LNCAP (cell line): ENCODE measurements at regions not wholly inside any gene's neighbourhood (a gene's known extent, or its start where the extent isn't known, plus 50 kb on each side); places are given as distances from the start of the nearest gene placed in this dataset.

Experiments used
- TF ChIP-seq, protein P1 (sequence below): fragments of 450-650 bp; IDR thresholded peaks from 2 replicates; pipeline ENCODE4 v1.5.1; 2017; ENCODE audit warnings: mild to moderate bottlenecking

DNA sequence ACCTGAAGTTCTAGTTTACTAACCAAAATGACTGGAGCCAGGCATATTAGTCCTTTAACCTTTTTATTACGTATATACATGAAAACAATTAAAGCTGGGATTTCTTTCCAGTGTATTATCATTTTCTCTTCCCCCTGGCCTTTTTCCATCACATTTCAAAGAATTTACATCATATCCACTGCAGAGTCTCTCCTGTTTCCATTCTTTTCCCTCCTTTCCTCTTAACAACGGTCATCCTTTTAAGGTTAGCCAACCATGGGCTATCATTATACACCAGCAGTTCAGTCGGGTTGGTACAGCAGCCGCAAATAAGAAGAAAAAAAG is 104.6 kb downstream of the TFAP2A start:
- TF ChIP-seq, protein P1, sequence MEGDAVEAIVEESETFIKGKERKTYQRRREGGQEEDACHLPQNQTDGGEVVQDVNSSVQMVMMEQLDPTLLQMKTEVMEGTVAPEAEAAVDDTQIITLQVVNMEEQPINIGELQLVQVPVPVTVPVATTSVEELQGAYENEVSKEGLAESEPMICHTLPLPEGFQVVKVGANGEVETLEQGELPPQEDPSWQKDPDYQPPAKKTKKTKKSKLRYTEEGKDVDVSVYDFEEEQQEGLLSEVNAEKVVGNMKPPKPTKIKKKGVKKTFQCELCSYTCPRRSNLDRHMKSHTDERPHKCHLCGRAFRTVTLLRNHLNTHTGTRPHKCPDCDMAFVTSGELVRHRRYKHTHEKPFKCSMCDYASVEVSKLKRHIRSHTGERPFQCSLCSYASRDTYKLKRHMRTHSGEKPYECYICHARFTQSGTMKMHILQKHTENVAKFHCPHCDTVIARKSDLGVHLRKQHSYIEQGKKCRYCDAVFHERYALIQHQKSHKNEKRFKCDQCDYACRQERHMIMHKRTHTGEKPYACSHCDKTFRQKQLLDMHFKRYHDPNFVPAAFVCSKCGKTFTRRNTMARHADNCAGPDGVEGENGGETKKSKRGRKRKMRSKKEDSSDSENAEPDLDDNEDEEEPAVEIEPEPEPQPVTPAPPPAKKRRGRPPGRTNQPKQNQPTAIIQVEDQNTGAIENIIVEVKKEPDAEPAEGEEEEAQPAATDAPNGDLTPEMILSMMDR = no peak

DNA sequence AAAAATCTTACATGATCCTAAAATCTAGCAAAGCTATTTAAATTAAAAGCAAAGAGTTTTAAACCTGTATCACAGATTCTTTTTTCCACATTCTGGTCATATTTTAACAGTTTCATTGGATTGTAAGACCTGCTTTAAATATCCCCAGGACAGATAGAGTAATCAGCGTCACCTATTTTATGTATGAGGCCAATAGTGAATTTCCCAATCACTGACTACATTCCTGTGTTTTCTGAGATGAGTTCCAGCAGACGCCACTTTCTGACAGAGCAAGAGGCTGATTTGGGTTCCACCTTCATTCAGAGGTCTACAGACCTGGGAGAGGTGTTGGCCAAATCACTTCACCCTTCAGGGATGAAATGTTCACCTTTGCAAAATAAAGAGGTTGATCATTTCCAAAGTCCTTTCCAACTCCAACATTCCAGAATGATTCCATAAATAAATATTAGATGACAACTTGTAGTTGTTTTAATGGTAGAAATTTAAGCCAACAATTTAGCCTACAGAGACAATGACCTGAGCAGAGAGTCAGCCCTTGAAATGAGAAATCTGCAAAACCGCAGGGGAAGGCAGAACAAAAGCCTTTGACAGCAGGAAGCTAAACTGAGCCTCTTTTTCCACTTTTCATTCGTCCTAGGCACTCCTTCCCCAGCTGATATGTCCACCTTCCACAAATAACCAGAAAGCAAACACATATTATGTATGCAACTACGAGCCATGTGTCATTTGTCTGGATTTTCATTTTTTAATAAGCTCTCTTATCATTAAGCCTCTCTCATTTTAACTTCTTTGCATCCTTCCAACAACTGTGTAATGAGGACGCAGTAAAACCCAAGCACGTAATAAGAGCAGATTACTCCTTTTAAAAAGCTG is 105.2 kb downstream of the TFAP2A start:
- TF ChIP-seq, protein P1 = no peak

DNA sequence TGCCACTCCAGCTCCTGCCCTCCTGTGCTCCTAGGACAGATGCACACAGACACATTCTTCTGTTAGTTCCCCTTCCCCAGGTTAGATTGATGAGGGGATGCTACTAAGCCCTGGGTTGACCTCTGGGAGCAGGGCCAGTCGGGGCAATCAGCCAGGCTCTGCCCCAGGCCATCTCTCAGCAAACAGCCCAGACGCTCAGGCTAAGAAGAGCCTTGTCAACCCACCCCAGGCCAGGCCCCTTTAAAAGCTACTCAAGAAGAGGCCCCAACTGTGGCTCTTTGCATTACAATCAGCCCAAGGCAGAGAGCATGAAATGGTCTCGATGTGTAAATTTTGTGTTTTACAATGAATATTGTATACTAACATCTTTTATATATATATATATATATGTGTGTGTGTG is 107.4 kb downstream of the TFAP2A start:
- TF ChIP-seq, protein P1 = no peak

DNA sequence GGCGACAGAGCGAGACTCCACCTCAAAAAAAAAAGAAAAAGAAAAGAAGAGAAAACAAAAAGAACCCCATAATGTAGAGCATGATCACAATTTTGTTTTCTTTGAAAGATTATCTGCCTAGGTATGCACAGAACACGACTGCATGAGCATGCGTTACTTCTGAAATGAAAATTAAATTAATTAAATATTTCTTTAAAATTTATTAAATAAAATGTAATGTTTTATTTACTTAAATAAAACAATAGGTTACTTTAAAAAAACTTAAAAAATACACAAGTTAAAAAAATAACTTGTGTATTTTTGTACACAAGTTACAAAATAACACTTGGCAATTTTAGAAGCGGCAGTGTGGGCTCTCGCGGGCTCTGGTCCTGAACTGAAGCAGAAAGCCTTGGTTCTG is 107.8 kb downstream of the TFAP2A start:
- TF ChIP-seq, protein P1 = no peak

DNA sequence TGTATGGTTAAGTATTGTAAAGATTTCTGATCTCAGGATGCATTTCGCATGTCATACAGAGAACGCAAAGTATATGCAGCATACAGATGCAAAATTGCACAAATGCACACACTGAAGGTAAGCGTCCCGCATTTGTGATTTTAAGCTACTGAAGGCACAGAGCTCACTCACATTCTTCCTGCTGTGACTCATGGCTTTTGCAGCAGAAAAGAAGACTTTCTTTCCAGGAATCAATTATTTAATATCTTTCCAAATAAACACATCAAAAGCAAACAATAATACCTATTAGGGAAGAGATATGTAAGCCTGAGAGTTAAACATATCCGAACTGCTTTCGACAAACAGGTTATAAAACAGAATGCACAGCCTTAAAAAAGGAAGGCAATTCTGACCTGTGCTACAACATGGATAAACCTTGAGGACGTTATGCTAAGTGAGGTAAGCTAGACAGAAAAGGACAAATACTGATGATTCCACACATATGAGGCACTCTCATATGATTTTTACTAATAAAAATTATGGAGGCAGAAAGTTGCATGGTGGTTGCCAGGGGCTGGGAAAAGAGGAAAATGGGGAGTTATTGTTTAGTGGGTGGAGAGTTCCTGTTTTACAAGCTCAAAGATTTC is 109.0 kb downstream of the TFAP2A start:
- TF ChIP-seq, protein P1 = no peak

DNA sequence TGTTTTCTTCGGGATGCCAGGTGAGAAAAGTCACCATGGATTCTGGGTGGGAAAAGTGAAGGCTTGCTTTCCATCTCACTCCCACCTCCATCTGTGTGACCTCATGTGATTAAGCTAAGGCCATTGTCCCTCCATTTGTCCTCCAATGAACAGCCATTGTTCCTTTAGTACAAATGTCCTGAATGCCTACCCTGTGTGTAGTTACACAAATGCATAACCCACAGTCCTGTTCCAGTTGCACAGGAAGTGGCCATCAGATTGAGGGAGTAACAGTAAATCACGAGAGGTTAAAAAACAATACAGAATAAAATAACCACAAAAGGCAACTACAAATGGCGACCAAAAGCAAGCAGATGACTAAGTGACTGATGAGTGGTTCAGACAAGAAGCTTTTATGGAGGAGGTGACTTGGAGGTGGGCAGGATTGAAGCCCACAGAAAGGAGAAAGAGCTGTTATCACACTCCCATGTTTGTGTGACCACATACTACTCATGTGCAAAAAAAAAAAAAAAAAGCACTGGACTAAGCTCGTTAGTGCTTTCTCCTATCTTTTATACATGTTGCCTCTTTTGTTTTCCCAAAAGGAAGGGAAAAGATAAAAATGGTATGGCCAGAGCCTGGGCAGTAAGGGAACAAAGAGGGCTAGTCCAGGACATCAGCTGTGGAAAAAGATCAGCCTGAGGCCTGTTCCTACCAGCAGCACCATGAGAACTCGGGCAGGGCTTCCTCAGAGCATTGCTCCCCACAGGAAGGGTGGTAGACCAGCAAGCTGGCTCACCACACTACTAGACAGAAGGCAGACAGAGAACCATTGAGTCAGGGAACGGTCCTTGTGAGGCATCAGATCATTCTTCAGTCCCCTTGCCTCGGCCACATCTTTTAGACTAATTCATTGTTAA is 111.0 kb downstream of the TFAP2A start:
- TF ChIP-seq, protein P1 = no peak

DNA sequence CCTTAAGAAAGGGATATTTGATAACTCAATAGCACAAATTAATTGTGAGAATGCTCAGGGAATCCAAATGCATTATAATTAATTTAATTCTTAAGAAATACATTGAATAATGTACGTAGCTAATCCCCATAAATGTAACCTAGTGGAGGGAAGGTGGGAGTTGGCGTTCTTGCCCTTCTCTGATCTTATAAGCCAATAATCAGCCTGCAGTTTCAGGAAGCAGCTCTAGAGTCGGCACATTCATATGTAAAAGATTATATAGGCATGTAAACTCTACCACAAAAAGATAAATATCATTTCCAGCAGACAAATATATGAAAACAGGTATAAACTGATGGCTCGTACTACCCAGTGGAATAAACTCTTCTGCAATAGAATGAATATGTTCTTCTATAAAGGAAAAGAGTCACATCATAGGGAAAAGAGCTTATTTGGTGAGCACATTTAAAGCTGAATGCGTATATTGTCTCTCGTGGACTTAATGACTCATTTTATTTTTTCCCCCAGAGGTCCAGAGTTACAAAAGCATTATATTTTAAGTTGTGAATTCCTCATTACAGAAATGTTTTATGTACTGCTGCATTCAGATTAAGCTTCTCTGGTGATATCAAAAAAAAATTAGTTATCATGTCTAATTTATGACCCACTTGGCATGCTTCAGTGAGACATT is 112.2 kb downstream of the TFAP2A start:
- TF ChIP-seq, protein P1 = no peak
